ENCODE measurements at regions not wholly inside any gene's neighbourhood (a gene's known extent, or its start where the extent isn't known, plus 50 kb on each side); places are given as distances from the start of the nearest gene placed in this dataset.
"Not testable (repeated sequence)": the region's sequence is repeated elsewhere in the genome, so short reads cannot be mapped to it uniquely, and the experiment has no call there.

DNA sequence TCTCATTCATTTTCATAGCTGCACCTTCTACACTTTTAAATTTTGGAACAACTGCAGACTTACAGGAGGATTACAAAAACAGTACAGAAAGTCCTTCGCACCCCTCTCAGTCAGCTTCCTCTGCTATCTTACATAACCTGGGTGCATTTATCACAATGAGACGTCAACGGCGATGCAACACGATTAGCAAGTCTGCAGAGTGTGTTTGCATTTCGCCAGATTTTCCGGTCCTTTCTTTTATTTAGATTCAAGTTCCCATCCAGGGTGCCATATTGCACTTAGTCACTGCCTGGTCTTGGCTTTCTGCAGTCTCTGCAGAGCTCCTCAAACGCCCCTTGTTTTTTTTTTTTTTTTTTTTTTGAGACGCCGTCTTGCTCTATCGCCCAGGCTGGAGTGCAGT, 85.9 kb downstream of the ASMT start:
- DNase-seq, result no peak

DNA sequence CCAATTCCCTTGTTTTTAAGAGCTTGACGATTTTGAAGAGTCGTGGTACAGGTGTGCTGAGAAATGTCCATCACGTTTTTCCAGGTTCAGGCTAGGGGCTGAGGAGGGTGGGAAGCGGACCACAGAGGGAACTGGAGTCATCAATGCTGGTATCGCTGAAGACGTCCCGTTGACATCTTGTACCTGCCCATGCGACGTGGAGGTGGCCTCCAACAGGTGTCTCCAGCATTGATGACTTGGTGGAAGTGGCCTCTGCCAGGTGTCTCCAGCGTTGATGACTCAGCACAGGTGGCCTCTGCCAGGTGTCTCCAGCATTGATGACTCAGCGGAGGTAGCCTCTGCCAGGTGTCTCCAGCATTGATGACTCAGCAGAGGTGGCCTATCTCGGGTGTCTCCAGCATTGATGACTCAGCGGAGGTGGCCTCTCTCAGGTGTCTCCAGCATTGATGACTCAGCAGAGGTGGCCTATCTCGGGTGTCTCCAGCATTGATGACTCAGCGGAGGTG, 86.6 kb downstream of the ASMT start:
- not testable (repeated sequence) for DNase-seq

DNA sequence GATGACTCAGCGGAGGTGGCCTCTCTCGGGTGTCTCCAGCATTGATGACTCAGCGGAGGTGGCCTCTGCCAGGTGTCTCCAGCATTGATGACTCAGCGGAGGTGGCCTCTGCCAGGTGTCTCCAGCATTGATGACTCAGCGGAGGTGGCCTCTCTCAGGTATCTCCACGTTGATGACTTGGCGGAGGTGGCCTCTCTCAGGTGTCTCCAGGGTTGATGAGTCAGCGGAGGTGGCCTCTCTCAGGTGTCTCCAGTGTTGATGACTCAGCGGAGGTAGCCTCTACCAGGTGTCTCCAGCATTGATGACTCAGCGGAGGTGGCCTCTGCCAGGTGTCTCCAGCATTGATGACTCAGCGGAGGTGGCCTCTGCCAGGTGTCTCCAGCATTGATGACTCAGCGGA, 87.3 kb downstream of the ASMT start:
- DNase-seq, result not testable (repeated sequence)

DNA sequence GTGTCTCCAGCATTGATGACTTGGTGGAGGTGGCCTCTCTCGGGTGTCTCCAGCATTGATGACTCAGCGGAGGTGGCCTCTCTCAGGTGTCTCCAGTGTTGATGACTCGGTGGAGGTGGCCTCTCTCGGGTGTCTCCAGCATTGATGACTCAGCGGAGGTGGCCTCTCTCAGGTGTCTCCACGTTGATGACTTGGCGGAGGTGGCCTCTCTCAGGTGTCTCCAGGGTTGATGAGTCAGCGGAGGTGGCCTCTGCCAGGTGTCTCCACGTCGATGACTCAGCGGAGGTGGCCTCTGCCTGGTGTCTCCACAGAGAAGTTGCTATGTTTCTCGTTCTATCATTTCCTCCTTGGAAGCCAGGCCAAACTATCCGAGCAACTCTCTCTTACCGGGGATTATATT, 87.7 kb downstream of the ASMT start:
- DNase-seq, result not testable (repeated sequence)

DNA sequence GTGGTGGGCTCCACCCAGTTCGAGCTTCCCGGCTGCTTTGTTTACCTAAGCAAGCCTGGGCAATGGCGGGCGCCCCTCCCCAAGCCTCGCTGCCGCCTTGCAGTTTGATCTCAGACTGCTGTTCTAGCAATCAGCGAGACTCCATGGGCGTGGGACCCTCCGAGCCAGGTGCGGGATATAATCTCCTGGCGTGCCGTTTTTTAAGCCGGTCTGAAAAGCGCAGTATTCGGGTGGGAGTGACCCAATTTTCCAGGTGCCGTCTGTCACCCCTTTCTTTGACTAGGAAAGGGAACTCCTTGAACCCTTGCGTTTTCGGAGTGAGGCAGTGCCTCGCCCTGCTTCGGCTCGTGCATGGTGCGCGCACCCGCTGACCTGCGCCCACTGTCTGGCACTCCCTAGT, 94.4 kb downstream of the ASMT start:
- not testable (repeated sequence) for DNase-seq

DNA sequence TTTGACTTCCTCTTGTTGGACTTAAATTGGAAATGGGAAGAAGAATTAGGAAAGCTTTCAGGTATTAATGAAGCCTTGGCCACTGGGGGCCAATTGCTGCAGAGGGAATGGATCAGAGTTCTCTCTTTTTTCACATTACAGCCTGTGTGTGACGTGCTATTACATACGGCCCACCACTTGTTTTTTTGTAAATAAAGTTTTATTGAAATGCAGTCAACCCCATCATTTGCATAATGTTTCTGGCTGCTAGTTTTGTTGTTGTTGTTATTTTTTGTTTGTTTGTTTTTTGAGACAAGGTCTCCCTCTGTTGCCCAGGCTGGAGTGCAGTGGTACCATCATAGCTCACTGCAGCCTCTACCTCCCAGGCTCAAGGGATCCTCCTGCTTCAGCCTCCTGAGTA, 98.4 kb downstream of the ASMT start:
- DNase-seq, result no peak

DNA sequence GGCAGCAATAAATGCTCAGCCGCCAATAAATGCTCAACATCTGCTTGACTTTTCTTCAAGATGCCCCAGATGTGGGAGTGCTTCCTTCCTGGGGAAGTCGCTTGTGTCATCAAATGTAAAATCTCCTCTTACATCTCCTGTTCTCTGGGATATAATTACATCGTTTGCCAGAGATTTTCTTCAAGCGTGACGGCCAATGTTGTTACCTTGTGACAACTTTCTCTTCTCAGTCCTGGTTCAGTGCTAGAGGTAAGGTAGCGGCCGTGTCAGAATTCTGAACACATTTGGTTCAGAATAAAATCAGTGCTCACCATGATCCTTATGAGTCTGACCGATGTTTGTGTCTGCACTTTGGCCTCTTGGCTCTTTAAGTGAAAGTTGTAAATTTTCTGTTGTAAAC, 102.5 kb downstream of the ASMT start:
- no peak for DNase-seq

DNA sequence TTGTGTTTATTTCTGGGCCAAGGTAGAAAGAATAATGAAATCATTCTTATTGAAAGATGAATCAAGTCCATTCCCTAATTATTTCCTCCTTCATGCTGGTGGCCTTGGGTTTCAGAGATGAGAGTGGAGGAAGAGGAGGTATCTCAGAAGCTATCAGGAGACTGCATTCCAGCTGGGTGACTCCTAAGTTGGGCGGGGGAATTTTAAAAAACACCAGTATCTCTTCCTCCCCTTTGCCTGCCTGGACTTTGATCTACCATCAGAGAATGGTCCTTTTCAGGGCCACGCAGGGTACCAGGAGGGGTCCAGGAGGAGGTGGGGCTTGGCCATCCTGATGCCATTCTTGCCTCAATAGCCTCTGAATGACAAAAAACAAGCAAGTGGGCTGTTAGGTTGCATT, 104.4 kb downstream of the ASMT start:
- no peak for DNase-seq

DNA sequence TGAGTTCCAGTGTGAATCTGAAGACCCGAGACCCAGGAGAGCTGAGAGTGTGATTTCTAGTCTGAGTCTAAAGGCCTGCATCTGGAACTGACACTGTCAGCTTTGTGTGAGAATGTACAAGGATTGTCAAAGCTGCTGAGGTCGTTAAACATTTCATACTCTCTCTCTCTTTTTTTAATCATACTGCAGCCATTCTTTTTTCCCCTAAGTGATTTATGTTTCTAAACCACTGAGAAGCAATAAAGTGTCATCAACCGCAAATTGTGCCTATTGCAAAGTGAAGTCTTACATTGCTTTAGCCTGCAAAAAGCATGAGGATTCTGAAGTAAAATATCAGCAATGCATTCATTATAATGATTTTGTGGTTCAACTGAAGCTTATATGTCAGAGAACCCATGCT, 106.0 kb downstream of the ASMT start:
- peak; percentile 27 for DNase-seq

DNA sequence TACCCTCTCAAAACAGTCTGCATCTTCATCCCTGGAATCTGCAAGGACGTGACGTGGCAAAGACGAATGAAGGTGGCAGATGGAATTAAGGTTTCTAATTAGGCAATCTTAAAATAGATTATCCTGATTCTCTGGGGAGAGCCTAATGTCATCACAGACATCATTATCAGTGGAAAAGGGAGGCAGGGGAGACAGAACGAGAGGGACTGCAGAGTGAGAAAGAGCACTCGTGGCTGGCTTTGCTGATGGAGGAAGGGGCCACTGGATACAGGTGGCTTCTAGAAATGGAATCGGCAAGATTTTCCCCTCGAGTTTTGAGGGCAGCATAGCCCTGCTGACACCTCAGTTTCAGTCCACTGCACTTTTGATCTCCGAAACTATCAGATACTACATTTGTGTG, 110.6 kb downstream of the ASMT start:
- no peak for DNase-seq

DNA sequence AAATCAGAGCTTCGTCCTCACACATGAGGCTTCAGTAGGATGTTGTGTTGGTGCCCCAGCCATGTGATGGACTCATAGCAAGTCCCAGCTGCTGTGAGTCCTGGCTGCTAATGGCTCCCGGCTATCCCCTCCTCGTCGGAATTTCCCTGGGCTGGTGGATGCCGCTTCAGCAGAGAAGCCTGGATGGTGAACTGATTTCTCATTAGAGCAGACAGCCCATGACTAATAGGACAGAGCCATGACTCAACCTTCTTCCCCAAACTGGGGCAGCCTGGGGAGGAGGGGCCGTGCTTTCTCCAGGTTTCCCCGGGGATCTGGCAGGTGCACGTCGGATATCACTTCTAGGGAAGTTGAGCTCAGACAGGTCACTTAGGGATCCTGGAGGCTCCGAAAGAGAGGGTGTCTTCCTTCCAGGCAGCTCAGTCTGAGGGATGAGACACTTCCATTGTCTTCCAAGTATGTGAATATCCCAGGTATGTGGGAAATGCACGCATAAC, 112.7 kb downstream of the ASMT start:
- DNase-seq, result no peak

DNA sequence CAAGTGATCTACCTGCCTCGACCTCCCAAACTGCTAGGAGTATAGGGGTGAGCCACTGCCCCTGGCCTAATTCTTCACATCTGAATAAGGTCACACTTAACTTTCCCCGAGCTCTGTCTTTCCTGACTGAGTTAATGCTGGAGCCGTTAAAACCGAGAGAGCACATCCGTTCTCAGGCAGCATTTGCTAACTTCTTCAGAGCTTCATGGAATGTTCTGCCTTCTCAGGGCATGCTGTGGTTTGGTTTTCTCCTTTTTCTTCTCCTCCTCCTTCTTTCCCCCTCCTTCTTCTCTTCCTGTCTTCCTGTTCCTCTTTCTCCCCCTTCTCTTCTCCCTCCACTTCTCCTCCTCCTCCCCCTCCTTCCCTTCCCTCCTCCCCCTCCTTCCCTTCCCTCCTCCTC, 119.9 kb downstream of the ASMT start:
- no peak for DNase-seq

DNA sequence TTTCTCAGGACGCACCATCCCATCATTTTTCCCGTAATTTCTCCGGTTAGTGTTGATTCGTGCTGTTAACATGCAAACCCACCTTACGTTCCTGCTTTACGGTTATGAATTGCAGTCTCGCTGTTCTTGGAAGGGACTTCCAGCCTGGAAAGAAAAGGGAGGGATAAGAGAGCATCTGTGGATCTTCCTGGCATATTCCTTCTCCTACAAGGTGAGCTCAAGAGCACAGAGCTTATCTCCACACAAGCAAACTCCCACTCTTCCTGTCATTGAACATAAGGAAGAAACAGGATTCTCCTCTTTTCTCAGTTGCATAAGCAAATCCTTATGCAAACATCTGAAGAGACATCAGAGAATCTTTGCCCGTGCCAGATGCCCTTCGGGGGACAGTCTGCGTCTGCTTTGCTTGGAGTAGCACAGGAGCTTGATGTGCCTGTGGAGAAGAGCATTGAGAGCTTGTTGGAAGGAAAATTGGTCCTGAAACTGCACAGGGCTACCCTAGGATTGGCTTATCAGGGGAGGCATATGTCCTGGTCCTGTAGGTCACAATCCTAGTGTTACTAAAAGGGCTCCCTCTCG, 127.0 kb downstream of the ASMT start:
- DNase-seq, result no peak

DNA sequence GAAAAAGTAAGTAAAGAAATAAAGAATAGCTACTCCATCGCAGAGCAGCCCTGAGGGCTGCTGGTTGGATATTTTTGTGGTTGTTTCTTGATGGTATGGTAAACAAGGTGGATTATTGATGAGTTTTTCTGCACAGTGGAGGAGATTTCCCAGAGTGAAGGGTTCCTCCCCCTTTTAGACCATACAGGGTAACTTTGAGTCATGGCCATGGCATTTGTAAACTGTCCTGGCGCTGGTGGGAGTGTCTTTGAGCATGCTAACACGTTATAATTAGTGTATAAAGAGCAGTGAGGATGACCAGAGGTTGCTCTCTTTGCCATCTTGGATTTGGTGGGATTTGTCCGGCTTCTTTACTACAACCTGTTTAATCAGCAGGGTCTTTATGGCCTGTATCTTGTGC, 128.2 kb downstream of the ASMT start:
- no peak for DNase-seq

DNA sequence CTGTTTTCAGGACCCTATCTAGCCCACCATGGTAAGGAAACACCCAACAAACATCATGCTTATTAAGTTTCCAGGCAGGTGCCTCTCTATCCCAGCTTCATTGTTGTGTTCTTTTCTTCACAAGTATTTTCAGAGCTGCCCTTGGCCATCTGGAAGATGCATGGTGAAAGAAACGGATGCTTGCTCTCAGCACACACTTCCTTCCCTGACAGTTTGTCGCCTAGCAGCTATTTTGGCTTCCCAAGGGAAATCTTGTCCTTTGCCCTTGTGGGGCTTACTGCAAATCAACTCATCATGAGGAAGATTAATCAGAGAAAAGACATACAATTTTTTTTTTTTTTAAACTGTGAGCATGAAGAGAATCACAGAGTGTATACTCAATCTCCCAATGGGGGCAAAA, 128.8 kb downstream of the ASMT start:
- DNase-seq, result no peak

DNA sequence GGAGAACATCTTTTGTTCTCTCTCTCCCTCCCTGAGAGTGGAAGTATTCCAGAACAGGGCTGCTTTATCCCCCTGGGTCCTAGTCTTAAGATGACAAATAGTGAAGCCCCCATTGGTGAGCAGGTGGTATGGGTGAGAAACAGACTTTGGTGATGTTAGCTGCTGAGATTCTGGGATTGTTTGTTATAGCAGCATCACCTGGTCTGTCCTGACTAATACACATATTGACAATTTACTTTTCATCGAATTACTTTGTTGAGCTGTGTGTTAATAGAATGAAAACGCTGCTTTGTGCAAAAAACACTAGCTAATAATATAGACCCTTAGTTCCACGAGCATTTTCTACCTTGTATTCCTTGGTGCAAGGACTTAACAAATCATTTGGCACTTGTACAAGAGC, 133.5 kb downstream of the ASMT start:
- no peak for DNase-seq

DNA sequence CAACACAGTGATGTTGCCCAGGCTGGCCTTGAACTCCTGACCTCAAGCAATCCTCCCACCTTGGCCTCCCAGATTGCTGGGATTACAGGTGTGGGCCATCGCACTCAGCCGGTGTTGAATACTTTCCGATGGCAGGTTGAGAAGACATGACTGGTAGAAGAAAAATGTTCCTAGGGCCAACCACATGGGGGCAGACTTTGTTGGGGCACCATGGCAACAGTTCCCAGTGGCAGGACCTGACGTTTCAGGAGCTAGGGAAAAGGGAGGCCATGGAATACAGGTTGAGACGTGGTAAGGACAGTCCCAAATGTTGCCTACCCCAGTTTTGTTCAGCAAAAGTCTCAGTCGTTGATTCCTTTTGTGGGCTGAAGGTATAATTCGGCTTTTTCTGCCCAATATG, 134.6 kb downstream of the ASMT start:
- no peak for DNase-seq

DNA sequence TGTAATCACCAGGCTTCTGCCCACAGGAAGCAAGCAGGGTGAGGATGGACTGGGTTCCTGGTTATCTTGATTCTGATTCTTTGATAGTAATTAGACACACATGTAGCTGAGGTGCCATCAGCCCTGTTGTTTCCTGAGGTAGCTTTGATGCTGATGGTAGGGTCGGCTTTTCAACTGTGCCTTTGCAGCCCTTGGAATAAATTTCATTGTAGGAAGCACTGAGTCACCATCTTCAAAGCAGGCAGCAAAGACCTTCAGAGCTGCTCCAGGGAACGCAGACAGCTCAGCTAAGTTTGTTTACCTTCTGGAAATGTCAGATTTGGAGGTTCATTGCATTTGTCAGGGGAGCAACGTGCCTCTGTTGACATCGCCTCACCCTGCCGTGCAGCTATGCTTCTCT, 135.4 kb downstream of the ASMT start:
- no peak for DNase-seq

DNA sequence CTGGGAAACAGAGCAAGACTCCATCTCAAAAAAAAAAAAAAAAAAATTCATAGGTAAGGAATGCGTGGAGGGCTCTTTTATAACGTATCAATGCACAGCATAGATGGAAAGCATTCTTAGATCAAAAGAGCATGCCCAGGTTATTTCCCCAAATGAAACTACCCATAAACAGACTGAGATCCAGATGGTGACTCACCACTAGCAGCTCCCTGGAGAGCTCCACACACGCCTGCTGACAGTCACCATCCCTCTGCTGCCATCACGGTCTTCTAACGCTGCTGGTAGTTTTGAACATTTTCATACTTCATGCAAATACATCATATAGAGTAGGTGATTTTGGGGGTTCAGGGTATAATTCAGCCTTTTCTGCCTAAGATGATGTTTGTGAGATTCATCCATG, 136.9 kb downstream of the ASMT start:
- peak; percentile 21 for DNase-seq

DNA sequence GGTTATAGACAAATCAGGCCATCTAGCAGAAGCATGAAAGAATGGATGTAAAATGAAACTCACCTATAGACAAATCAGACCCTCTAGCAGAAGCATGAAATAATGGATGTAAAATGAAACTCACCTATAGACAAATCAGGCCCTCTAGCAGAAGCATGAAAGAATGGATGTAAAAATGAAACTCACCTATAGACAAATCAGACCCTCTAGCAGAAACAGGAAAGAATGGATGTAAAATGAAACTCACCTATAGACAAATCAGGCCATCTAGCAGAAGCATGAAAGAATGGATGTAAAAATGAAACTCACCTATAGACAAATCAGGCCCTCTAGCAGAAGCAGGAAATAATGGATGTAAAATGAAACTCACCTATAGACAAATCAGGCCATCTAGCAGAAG, 137.9 kb downstream of the ASMT start:
- not testable (repeated sequence) for DNase-seq

DNA sequence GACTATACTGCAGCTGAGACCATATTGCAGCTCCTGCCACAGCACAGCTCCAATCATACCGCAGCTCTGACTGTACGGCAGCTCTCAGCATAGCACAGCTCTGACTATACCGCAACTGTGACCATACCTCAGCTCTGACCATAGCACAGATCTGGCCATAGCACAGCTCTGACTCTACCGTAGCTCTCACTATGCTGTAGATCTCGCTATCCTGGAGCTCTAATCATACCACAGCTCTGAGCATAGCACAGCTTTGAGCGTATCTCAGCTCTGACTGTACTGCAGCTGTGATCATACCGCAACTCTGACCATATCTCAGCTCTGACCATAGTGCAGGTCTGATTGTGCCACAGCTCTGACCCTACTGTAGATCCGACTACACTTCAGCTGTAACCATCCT, 139.2 kb downstream of the ASMT start:
- DNase-seq, result no peak

DNA sequence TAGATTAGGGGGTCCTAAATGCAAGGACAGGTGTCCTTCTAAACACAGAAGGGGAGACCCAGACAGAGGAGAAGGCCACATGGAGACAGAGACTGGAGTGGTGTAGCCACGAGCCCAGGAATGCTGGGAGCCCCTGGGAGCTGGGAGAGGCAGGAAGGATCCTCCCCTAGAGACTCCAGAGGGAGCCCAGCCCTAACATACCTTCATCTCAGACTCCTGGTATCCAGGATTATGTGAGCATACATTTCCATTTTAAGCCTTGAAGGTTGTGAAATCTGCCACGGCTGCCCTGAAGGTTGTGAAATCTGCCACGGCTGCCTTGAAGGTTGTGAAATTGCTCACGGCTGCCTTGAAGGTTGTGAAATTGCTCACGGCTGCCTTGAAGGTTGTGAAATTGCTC, 148.4 kb downstream of the ASMT start:
- DNase-seq, result peak; percentile 1

DNA sequence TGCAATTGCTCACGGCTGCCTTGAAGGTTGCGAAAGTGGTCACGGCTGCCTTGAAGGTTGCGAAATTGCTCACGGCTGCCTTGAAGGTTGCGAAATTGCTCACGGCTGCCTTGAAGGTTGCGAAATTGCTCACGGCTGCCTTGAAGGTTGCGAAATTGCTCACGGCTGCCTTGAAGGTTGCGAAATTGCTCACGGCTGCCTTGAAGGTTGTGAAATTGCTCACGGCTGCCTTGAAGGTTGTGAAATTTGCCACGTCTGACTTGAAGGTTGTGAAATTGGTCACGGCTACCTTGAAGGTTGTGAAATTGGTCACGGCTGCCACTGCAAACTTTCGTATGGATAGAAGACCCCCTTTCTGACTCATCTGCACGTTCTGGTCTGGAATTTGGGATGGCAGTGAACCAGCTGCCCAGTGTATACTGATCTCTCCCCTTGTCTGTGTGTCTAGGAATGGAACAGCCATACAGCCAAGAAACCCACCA, 150.1 kb downstream of the ASMT start:
- peak; percentile 52 for DNase-seq

DNA sequence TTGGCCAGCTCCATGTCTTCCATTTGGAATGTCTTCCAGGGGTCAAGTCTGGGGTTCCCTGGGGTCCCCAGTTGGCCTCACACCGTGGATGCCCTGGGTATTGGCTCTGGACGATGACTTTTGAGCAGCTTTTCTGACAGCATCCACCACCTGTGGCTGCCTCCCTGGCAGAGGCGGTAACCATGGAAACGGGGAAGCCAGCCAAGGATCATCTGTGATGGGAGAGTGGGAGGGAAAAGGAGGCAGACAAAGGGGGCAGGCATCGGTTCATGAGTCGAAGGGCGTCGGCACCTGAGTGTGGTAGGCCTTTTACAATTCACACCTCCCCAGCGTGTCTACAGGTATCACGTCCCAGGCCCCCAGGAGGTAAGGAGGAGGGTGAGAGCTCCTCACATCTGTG, 152.2 kb downstream of the ASMT start:
- DNase-seq, result no peak

DNA sequence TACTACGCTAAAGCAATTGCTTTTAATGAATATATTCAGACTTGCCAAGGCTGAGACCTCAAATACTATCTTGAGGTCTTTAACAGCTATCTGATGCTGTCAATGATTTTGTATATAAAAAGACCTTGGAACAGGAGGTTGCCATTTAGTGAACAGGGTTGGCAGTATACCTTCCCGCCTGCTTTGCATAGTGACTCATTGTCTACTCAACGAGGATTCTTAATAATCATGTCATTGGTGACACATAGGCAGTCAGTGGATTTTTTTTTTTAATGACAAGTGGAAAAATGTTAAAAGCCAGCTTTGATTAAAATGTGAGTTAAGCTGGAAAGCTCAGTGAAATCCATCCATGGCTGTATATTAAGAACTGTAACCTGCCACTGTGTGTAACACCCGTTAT, 164.0 kb downstream of the ASMT start:
- no peak for DNase-seq
